ENCODE measurements at regions not wholly inside any gene's neighbourhood (a gene's known extent, or its start where the extent isn't known, plus 50 kb on each side); places are given as distances from the start of the nearest gene placed in this dataset.
A peak's percentile ranks its signal among the peaks of the same experiment; 100 is the strongest.
"Not testable (repeated sequence)": the region's sequence is repeated elsewhere in the genome, so short reads cannot be mapped to it uniquely, and the experiment has no call there.

DNA sequence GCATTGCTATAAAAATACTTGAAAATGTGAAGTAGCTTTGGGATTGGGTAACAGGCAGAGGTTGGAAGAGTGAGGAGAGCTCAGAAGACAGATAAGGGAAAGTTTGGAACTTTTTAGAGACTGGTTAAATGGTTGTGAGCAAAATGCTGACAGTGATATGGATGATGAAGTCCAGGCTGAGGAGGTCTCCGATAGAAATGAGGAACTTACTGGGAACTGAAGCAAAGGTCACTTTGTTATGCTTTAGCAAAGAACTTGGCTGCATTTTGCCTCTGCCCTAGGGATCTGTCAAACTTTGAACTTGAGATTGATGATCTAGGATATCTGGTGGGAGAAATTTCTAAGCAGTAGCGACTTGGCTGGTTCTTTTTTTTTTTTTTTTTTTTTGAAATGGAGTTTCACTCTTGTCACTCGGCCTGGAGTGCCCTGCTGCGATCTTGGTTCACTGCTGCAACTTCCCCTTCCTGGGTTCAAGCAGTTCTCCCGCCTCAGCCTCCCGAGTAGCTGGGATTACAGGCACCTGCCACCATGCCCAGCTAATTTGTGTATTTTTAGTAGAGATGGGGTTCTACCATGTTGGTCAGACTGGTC lies 998.9 kb downstream of the TLE1 start:
- no peak for DNase-seq

DNA sequence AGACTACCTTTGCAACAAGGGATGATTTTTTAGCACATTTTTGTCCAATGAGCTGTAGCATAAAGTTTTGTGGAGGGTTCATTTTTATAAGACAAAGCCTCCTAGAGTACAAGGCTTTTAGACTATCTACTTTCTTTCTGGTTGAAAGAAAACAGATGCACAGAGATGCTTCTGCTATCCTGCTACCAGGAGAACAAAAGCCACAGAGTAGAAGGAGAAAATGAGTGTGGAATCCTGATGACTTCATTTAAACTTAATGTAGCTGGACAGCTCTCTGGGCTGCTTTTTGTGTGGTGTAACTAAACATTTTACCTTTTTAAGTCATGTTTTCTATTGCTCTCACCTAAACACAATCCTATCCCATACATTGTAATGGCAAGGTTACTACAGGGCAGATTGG lies 1009.4 kb downstream of the TLE1 start:
- no peak for DNase-seq

DNA sequence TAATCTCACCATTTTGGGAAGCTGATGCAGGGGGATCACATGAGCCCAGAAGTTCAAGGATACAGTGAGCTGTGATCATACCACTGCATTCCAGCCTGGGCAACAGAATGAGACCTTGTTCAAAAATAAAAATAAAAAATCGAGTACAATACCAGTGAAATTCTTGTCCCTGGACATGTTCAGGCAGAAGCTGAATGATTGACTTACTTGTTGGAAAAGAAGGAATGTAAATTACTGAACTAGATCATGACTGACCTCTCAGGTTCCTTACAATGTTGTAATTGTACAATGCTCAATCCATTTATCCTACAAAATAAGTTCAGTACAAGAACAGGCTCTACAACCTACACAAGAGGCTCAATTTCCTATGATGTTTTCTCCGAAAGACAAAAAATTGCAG lies 1010.4 kb downstream of the TLE1 start:
- DNase-seq: no peak

DNA sequence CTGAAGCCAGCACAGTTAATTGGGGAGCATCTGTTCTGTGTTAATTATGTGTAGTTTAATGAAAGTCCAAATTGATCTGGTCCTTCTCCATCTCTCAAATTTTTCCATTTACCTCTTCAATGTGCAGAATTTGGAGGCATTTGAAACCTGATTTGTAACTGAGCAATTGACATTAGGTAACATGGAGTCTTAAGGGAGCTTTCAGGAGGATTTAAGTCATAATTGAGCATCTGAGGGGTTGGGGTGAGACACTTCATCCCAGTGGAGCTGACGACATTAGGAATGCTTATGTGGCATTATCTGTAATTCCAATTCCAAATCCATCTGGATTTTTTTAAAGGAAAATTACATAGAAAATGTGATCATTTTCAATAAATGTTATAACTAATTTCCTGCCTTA lies 1015.9 kb downstream of the TLE1 start:
- no peak for DNase-seq

DNA sequence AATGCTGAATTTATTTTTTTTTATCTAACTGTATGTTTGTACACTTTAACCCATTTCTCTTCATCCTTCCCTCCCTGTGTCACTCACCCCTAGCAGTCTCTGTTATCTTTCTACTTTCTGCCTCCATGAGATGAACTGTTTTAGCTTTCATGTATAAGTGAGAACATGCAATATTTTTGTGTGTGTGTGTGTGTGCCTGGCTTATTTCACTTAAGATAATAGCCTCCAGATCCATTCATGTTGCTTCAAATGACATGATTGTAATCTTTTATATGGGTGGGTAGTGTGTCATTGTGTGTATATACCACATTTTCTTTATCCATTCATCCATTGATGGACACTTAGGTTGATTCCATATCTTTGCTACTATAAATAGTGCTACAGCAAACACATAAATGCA lies 1023.9 kb downstream of the TLE1 start:
- DNase-seq: no peak

DNA sequence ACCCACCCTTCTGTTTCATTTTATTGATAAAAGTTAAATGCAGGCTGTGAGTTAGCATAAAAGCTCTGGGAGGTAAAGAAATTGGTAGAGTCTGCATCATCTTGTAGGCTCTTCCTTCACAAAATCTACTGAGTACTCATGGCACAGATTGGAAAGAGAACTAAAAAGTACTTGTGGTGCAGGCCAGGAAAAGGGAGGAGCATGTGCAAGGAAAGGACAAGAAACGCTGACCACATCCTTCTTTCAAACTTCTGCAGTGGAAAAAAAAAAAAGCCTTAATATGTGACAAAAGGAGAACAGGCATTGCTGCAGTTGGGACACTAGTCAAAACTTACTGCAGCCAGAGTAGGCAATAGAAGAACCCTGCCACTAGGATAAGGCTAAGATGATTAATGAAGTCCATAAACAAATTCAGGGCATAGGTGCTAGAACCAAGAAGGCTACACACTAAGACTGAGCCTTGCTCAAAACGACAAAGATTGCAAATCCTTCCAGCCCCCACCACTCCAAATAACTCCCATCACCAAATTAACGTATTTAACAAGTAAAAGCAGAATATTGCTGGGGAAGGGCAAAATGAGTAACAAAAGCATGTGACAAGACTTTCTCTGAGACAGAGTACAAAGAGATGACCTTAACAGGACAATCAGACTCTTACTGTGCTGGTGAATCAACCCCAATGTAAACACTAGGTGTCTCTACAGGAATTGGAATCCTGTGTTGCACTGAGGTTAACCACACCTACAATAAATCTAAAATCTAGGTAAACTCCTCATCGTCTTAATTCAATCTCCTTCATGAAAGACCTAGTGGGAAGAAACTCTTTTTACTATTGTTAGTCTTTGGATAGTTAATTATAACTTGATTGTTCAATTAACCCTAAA lies 1024.8 kb downstream of the TLE1 start:
- no peak for DNase-seq

DNA sequence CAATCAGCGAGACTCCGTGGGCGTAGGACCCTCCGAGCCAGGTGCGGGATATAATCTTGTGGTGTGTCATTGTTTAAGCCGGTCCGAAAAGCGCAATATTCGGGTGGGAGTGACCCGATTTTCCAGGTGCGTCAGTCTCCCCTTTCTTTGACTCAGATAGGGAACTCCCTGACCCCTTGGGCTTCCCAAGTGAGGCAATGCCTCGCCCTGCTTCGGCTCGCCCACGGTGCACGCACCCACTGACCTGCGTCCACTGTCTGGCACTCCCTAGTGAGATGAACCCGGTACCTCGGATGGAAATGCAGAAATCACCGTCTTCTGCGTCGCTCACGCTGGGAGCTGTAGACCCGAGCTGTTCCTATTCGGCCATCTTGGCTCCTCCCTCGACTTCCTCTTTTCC lies 1029.6 kb downstream of the TLE1 start:
- not testable (repeated sequence) for DNase-seq

DNA sequence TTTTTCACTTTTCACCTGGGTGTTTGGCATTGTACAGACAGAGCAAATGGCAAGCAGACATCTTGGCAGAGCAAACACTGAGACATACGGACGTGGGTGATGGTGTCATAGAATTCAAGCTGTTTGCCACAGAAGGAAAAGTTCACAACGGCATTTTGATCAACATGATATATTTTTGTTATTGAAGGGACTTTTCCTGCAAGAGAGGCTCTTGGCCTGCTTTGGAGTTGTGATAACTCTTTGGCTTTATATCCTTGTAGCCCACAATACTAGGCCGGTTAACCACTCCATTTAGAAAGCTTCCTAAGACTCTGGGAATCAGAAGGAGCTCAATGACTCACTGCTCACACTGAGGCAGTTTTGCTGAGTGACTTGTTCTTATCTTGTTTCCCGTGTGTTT lies 1038.3 kb downstream of the TLE1 start:
- DNase-seq: no peak

DNA sequence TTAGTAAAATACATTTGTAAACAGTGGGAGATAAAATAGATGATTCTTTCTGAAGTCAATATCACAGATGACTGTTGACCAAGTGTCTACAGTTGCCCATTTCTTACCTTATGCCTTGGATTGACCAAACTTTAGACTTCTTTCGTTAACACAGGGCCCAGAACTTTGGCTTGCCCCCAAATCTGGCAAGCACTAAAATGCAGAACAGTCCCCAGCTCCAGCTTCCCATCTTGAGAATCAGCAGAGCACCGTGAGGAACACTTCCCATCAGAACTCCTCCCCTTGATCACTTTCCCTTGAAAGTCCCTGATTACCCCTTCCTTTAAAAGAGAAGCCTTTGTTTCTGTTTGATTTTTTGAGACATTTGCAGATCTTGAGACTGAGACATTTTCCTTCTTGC lies 1039.9 kb downstream of the TLE1 start:
- DNase-seq: no peak

DNA sequence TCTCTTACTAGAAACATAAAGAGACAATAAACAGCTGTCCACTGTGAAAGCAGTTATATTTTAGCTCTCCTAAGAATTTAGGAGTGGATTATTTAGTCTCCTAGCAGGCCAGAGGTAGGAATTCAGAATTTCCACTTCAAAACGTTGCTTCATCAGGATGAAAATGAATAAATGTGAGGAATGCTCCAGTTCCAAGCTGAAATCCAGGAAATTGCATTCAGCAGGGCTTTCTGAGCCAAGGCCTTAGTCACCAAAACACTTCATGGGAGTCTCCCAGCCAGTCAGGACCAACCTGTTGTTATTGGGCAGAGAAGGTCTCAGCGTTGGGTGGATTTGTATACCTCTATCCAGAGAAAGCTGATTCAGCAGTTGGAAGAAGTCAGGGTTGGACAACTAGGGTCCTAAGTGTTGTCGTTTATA lies 1040.3 kb downstream of the TLE1 start:
- no peak for DNase-seq

DNA sequence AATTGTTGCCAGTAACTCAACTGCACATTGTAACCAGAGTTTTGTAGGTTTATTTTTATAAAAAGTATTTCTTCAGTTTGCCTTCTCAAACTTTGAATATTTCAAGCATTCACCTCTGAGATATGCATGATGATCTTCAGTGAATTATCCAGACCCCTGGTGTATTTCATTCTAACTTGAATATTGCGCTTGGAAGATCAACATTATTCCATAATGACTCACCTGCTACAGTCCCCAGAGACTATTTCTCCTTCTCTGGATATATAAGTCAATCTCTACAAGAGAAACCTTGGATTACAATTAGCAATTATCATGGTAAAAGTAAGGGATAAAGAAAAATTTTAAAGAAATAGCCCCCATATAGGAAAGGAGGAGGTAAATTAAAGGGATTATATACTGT lies 1041.0 kb downstream of the TLE1 start:
- no peak for DNase-seq

DNA sequence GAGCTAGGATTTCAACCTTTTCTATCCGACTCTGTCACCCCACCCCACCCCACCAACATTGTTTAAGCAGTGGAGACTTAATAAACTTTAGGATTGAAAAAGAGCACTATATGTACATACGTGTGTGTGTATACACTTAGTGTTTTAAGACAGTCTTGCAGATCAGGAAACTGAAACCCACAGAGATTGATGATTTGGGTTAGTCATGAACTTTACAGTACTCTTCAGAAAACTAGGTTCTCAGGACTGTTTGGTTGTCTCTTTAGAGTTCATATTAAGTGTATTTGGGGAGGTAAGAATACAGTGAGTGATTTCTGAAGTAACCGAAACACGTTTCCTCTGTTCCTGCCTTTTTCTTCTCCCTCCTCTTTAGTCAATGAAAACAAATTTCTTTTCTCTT lies 1043.1 kb downstream of the TLE1 start:
- DNase-seq: no peak

DNA sequence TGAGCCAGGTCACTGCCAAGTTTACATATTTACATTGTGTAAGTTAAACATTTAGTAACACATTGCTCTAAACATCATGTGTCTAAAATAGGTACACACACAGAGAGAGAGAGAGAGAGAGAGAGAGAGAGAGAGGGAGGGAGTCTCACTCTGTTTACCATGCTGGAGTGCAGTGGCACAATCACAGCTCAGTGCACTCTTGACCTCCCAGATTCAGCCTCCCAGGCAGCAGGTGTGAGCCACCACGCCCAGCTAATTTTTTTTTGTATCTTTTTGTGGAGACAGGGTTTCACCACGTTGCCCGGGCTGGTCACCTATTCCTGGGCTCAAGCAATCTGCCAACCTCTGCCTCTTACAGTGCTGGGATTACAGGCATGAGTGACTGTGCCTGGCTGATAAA lies 1045.3 kb downstream of the TLE1 start:
- DNase-seq: no peak

DNA sequence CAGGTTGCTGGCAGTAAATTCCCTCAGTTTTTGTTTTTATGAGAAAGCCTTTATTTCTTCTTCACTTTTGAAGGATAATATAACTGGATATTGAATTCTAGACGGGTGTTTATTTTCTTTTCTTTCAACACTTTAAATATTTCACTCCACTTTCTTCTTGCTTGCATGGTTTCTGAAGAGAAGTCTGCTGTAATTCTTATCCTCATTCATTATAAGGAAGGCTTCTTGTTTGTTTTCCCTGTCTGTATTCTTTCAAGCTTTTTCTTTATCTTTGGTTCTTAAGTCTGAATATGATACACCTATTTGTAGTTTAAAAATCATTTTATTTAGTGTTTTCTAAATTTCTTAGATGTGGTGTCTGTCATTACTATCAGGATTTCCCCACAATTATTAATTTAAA lies 1054.3 kb downstream of the TLE1 start:
- DNase-seq: no peak

DNA sequence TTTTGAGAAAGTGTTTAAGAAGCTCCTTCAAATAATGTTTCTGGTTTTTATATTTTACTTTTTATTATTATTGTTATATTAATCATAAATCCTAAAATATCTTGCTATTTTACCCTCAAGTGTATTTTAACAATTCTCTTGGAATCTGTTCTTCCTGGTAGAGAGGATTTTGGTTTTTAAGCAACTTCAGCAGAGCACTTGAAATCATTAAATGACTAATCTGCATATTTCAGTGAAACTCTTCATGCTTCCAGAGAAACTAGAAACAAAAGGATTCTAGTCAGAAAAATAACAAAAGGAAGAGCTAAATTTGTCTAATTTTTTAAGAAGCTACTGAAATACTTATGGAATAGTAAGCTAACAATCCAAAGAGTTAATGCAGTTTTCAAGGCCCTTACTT lies 1057.3 kb downstream of the TLE1 start:
- no peak for DNase-seq

DNA sequence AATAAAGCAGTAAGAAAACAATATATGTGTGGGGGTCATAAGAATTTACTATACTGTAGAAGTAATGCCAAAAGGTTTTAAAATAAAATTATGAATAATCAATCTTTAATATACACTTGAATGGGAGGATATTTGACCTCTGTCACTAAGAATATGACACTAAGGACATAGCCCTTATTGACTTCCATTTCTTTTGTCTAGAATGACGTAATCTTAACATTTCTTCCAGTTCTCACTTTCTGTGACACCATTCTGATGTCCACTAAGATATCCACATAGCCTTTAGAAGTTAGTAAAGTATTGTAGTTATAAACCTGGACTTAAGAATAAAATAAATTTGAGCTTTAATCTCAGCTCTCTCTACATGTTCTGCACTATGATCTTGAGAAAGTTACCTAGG lies 1050.7 kb downstream of the TLE4 start:
- no peak for DNase-seq

DNA sequence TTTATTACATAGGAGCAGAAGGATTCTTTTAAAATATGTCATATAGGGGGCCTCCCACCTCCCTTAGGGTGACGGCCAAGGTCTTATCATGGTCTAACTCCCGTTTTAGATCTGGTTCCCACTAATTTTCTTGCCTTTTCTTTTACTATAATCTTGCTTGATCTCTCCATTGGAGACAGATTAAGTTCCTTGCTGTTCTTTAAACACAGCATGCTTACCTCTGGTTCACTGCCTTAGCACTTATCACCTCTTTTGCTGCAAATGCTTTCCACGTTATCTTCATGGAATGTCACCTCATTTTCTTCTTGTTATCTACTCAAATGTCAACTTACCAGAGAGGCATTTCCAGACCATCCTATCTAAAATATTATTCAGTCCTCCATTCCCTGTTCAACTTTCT lies 1047.6 kb downstream of the TLE4 start:
- DNase-seq: no peak

DNA sequence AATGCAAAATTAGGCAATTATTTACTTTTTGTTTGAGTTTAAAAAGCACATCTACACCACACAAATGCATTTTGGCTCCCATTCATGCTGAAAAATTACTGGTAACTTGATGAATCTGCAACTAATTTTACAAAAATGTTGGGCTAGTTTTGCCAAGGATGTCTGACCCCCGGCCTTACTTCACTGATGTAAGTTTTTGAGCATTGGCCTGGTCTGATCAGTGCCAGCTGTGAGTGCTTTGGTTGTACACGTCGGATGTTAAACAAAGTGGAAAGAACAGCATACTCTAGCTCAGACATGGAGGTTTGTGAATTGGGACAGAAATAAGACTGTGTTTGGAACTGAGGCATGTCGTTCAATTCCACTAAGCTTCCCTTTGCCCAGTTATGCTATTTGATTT lies 1044.2 kb downstream of the TLE4 start:
- no peak for DNase-seq

DNA sequence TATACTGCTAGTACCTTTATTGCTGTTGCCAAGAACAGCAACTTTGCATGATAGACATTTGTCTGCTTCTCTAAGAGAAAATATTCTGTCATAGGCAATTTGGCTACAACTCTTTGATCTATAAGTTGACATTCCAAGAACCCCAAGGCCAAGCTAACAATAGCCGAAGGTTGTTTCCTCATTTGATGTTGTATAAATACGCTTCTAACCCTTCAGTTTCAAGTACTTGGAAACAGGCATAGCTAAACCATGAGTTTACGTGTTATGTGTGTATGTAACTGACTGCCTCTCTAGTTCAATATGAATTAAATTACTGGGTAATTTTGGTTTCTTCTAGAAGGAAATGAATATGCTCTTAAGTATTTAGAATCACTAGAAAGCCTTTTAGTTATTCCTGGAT lies 1034.0 kb downstream of the TLE4 start:
- no peak for DNase-seq

DNA sequence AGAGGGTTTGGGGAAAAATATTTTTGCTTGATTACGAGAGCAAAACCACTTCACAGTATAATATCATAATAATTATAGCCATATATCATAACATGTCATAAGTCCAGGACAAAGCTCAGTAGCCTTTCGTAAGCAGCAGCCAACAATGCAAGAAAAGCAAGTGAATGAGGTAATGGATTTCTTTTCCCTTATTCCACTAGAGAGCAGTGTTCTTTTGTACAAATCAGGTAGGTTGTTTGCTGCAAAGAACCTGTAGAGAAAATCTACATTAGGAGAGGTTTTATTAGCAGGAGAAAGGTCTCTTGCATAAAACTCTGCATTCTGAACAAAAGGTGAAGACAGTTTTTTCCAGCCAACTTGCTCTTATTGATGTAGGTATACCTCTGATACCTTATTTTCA lies 1033.4 kb downstream of the TLE4 start:
- peak; percentile 61 for DNase-seq

DNA sequence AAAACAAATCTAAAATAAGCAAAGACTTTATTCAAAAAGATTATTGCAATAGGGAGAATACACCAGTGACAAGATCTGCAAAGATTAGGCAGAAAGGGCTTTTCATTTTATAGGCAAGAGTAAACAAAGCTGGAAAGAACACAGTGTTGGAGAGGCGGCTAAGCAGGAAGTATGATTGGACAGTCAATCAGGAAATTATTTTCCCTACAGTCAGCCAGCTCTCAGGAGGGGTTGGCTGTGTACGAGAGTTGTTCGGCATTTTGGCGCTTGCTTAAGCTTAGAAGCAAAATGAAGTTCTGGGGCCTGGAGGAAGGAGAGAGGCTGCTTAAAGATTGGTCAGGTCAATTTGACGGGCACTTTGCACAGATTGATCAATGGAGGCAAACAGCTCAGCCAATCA lies 1030.5 kb downstream of the TLE4 start:
- no peak for DNase-seq

DNA sequence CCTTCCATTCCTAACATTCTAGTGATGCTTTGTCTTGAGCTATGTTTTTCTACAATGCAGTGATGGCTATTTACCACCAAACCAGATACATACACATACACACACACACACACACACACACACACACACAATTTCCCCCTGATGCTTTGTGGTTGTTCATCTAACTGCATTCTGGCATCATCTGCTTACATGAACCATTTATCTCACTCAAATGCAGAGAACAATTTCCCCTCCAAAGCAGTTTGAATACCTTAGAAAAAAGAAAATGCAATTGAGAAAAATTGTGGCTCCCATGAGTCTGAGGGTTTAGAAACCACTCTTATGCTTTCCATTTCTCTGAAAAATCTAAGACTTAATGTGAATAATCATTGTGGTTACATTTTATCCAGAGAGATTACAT lies 1024.8 kb downstream of the TLE4 start:
- DNase-seq: no peak

DNA sequence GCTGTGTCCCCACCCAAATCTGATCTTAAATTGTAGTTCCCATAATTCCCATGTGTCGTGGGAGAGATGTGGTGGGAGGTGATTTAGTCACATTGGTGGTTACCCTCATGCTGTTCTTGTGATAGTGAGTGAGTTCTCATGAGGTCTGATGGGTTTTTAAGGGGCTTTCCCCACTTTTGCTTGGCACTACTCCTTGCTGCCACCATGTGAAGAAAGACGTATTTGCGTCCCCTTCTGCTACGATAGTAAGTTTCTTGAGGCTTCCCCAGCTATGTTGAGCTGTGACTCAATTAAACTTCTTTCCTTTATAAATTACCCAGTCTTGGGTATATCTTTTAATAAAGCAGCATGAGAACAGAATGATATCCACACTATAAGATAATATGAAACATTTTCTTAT lies 1023.4 kb downstream of the TLE4 start:
- no peak for DNase-seq

DNA sequence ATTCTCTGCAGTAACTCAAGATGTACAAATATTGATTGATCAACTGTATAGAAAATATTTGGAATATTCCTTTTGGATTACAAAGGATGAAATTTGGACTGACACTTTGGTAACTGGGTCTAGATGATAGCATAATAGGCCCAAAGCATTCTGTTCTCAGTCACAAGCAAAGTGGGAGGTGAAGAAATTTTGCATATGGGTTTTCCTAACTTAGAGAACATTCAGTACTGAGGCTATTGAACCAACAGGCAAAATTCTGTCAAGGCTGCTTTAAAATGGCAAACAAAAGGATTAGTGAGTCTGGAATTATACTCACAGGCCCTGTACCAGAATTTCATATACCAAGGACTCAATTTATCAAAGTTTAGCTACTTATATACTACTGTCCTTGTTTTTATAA lies 1020.6 kb downstream of the TLE4 start:
- no peak for DNase-seq

DNA sequence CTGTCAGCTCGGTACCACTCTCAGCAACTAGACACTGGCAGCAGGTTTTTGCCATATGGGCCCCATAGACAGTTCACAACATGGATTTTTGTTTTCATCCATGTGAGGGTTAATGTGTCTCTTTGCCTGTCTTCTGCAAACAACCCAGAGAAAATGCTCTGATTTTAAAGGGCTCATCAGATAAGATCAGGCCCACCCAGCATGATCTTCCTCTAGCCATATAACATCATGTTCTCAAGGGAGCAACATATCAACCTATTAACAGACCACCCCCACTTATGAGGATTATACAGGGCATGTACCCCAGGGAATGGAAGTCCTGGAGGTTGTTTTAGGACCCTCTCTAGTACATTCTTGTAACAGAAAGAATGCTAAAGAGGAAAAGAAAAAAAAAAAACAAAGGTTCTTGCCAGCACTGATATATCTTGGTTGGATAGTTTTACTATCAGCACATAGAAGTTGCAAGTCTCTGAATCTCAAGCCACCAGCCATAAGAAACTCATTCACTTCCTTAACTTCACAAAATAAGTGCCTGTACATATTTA lies 1015.1 kb downstream of the TLE4 start:
- DNase-seq: no peak
